WTC11 (cell line): ENCODE measurements at regions not wholly inside any gene's neighbourhood (a gene's known extent, or its start where the extent isn't known, plus 50 kb on each side); places are given as distances from the start of the nearest gene placed in this dataset.

Source experiments
- GABPB1 ChIP-seq: sonication (generic); formaldehyde crosslinking; IDR thresholded peaks from 2 replicates; pipeline ENCODE4 v1.8.1; 2023; ENCODE audit warnings: mild to moderate bottlenecking, missing genetic modification reagents
- TF ChIP-seq, protein P1 (sequence below): fragments of 200-600 bp; IDR thresholded peaks from 2 replicates; pipeline ENCODE4 v1.8.0; 2022; ENCODE audit warnings: antibody characterized with exemption
- TF ChIP-seq, protein P2 (sequence below): sonication (generic); formaldehyde crosslinking; IDR thresholded peaks from 2 replicates; pipeline ENCODE4 v1.8.1; 2022; ENCODE audit warnings: low read depth, missing genetic modification reagents, borderline replicate concordance
- TF ChIP-seq, protein P3 (sequence below): sonication (generic); formaldehyde crosslinking; IDR thresholded peaks from 2 replicates; pipeline ENCODE4 v1.8.0; 2022; ENCODE audit warnings: mild to moderate bottlenecking, missing genetic modification reagents

DNA sequence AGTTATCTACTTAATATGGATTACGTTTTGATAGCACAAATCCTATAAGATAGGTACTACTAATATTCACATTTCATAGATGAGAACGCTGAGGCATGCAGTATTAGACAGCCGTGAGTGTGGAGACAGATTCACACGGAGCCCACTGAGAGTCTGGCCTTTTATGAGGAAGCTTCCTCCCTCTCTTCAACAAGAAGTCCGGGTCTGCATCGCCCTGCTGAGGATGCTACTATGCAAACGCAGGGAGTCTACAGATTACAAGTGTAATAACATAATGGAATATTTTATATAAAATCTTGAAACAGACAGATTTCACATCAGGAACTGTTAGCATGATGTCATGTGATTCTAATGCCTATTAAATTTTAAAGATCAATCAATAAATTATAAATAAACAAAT, 255.9 kb upstream of the GLI3 start:
- TF ChIP-seq, protein P1, sequence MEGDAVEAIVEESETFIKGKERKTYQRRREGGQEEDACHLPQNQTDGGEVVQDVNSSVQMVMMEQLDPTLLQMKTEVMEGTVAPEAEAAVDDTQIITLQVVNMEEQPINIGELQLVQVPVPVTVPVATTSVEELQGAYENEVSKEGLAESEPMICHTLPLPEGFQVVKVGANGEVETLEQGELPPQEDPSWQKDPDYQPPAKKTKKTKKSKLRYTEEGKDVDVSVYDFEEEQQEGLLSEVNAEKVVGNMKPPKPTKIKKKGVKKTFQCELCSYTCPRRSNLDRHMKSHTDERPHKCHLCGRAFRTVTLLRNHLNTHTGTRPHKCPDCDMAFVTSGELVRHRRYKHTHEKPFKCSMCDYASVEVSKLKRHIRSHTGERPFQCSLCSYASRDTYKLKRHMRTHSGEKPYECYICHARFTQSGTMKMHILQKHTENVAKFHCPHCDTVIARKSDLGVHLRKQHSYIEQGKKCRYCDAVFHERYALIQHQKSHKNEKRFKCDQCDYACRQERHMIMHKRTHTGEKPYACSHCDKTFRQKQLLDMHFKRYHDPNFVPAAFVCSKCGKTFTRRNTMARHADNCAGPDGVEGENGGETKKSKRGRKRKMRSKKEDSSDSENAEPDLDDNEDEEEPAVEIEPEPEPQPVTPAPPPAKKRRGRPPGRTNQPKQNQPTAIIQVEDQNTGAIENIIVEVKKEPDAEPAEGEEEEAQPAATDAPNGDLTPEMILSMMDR = no peak
- TF ChIP-seq GABPB1 (CRISPR knock-in tag) = no peak
- TF ChIP-seq, protein P2, sequence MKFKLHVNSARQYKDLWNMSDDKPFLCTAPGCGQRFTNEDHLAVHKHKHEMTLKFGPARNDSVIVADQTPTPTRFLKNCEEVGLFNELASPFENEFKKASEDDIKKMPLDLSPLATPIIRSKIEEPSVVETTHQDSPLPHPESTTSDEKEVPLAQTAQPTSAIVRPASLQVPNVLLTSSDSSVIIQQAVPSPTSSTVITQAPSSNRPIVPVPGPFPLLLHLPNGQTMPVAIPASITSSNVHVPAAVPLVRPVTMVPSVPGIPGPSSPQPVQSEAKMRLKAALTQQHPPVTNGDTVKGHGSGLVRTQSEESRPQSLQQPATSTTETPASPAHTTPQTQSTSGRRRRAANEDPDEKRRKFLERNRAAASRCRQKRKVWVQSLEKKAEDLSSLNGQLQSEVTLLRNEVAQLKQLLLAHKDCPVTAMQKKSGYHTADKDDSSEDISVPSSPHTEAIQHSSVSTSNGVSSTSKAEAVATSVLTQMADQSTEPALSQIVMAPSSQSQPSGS (CRISPR knock-in tag) = no peak
- TF ChIP-seq, protein P3, sequence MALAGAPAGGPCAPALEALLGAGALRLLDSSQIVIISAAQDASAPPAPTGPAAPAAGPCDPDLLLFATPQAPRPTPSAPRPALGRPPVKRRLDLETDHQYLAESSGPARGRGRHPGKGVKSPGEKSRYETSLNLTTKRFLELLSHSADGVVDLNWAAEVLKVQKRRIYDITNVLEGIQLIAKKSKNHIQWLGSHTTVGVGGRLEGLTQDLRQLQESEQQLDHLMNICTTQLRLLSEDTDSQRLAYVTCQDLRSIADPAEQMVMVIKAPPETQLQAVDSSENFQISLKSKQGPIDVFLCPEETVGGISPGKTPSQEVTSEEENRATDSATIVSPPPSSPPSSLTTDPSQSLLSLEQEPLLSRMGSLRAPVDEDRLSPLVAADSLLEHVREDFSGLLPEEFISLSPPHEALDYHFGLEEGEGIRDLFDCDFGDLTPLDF (CRISPR knock-in tag) = no peak
